MCF 10A (cell line): ENCODE measurements at regions not wholly inside any gene's neighbourhood (a gene's known extent, or its start where the extent isn't known, plus 50 kb on each side); places are given as distances from the start of the nearest gene placed in this dataset.

Experiments
- BruUV-seq: library from RNA; stranded (reverse); fragments of 400-500 nt; replicated peaks from 2 replicates; lab custom pipeline; 2021; lab: Mats Ljungman, UMichigan
- CTCF ChIA-PET: fragments of 300-600 bp; sonication (Branson Sonifier 250); formaldehyde crosslinking; extraction: SDS; loops from one replicate; lab custom pipeline; 2021; ENCODE audit warnings: antibody characterized with exemption, inconsistent platforms; lab: Yijun Ruan, JAX
- POLR2A ChIA-PET: fragments of 300-600, 350-650 bp; sonication (Branson Sonifier 250); formaldehyde crosslinking; extraction: SDS; loops from one replicate; lab custom pipeline; 2020; ENCODE audit warnings: antibody characterized with exemption, inconsistent platforms; lab: Yijun Ruan, JAX
- DNase-seq: peaks from one replicate; pipeline ENCODE4 v3.0.0-alpha.2; 2018; ENCODE audit not compliant: unreplicated experiment
- H3K27ac Mint-ChIP-seq: one replicate; pipeline ENCODE4 v1.8.0; 2022; ENCODE audit warnings: mild to moderate bottlenecking, low read depth, mixed read lengths; ENCODE audit not compliant: unreplicated experiment
- H3K27me3 Mint-ChIP-seq: one replicate; pipeline ENCODE4 v1.8.0; 2022; ENCODE audit warnings: mixed read lengths; ENCODE audit not compliant: insufficient read depth, unreplicated experiment
- H3K36me3 Mint-ChIP-seq: one replicate; pipeline ENCODE4 v1.8.0; 2022; ENCODE audit warnings: mild to moderate bottlenecking, moderate library complexity, mixed read lengths; ENCODE audit not compliant: insufficient read depth, unreplicated experiment
- H3K4me1 Mint-ChIP-seq: one replicate; pipeline ENCODE4 v1.8.0; 2022; ENCODE audit warnings: mixed read lengths; ENCODE audit not compliant: insufficient read depth, unreplicated experiment
- H3K4me3 Mint-ChIP-seq: one replicate; pipeline ENCODE4 v1.8.0; 2022; ENCODE audit warnings: mild to moderate bottlenecking, moderate library complexity, mixed read lengths; ENCODE audit not compliant: unreplicated experiment
- H3K9me3 Mint-ChIP-seq: one replicate; pipeline ENCODE4 v1.8.0; 2022; ENCODE audit warnings: mixed read lengths; ENCODE audit not compliant: unreplicated experiment
- CTCF ChIP-seq: fragments of 200-600 bp; IDR thresholded peaks from one replicate; pipeline ENCODE4 v1.8.0; 2022; ENCODE audit warnings: antibody characterized with exemption, mild to moderate bottlenecking; ENCODE audit not compliant: unreplicated experiment
- intact Hi-C: fragments of 100-400 bp; cut with micrococcal nuclease; formaldehyde crosslinking; loops from 2 replicates; pipeline ENCODE4 v1.14.1; 2022

- no TSS peak for BruUV-seq
- intact Hi-C loops: no loop called here
- no peak overlapping the region for H3K4me3 Mint-ChIP-seq
These were observed 573.2 kb downstream of the ZEB2 start for GRCh38 chr2:143946436-143947391.

GRCh38 chr2:143942486-143942885, 577.4 kb downstream of the ZEB2 start:
- DNase-seq: no peak
- Mint-ChIP-seq H3K27me3 (no peaks in the 10 kb centered on the region), H3K36me3 (peaks cover 12% of the 10 kb centered on the region), H3K27ac (no peak overlapping the region), H3K9me3 (no peaks in the 10 kb centered on the region), H3K4me3 (no peak overlapping the region), H3K4me1 (no peaks in the 10 kb centered on the region)
- CTCF ChIA-PET: no interaction called here
- intact Hi-C loops: no loop called here
- no peak for TF ChIP-seq CTCF
- no TSS peak for BruUV-seq
- POLR2A ChIA-PET: interaction anchor here (0.7 kb wide), 1 partner anchor 41 kb away, joined by 3 read pairs; no protein-coding TSS in a partner anchor

More at GRCh38 chr2:143946436-143947391, 573.2 kb downstream of the ZEB2 start:
- Mint-ChIP-seq H3K27ac (no peak overlapping the region), H3K9me3 (no peaks in the 10 kb centered on the region), H3K27me3 (no peaks in the 10 kb centered on the region), H3K4me1 (no peaks in the 10 kb centered on the region), H3K36me3 (peaks cover 8% of the 10 kb centered on the region)
- no peak for TF ChIP-seq CTCF
- ChIA-PET CTCF (no interaction called here), POLR2A (no interaction called here)
- no peak for DNase-seq

GRCh38 chr2:143940720-143941119, 579.2 kb downstream of the ZEB2 start:
- TF ChIP-seq CTCF: no peak
- ChIA-PET POLR2A (no interaction called here), CTCF (no interaction called here)
- peaks cover 11% of the 10 kb centered on the region for H3K36me3 Mint-ChIP-seq
- no TSS peak for BruUV-seq
- H3K4me1 Mint-ChIP-seq: no peaks in the 10 kb centered on the region
- DNase-seq: no peak
- H3K27me3 Mint-ChIP-seq: no peaks in the 10 kb centered on the region
- no peaks in the 10 kb centered on the region for H3K9me3 Mint-ChIP-seq
- intact Hi-C loops: no loop called here
- no peak overlapping the region for H3K27ac Mint-ChIP-seq
- H3K4me3 Mint-ChIP-seq: no peak overlapping the region

GRCh38 chr2:143939626-143940330, 580.1 kb downstream of the ZEB2 start:
- H3K27ac Mint-ChIP-seq: no peak overlapping the region
- ChIA-PET CTCF (interaction anchor here (0.6 kb wide), 2 partner anchors 11 to 77 kb away, joined by 3 to 4 read pairs; no protein-coding TSS in a partner anchor), POLR2A (interaction anchor here (0.6 kb wide), 2 partner anchors 9 to 340 kb away, joined by 3 read pairs; no protein-coding TSS in a partner anchor)
- intact Hi-C loops: no loop called here
- DNase-seq: no peak
- H3K27me3 Mint-ChIP-seq: no peaks in the 10 kb centered on the region
- no peak overlapping the region for H3K4me3 Mint-ChIP-seq
- H3K36me3 Mint-ChIP-seq: peaks cover 4% of the 10 kb centered on the region
- BruUV-seq: no TSS peak
- H3K4me1 Mint-ChIP-seq: no peaks in the 10 kb centered on the region
- no peak for TF ChIP-seq CTCF
- H3K9me3 Mint-ChIP-seq: no peaks in the 10 kb centered on the region
